ENCODE measurements at regions not wholly inside any gene's neighbourhood (a gene's known extent, or its start where the extent isn't known, plus 50 kb on each side); places are given as distances from the start of the nearest gene placed in this dataset.

DNA sequence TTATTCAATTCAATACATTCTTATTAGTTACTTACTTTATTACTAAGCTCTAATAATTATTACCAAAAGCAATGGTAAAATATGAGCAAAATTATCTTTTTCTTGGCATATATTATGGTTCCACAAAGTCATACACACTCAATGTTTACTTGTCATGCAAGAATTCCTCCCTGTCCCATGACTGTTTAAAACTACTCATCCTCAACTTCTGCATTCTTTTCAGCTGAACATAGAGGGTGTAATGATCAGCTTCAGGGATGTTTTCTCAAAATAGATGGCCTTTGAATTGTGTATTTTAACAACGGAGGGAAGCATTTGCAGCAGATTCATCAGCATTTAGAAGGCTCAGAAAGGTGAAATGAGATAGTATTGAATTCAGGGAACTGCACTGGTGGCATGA is 499.0 kb downstream of the RWDD3 start:
- in situ Hi-C loops (cut with HindIII; ENCODE audit: extremely low pct_ligation_motif_present, low pct_unique_long_range_greater_than_20kb), result no loop called here
- POLR2A ChIA-PET, result no interaction called here
- CTCF ChIA-PET (ENCODE audit: low intra/inter-chr PET ratio, low total read pairs), result no interaction called here
- Histone ChIP-seq H3K36me3 (replicated peaks in 1 of 2; ENCODE audit: control insufficient read depth in 1 of 2, insufficient read depth in 2 of 2, low read length in 2 of 2) (no peaks in the 10 kb centered on the region), H3K9me3 (ENCODE audit: low read length) (no peaks in the 10 kb centered on the region), H3K27me3 (ENCODE audit: control insufficient read depth in 1 of 2, insufficient read depth in 2 of 2, low read length in 2 of 2) (no peaks in the 10 kb centered on the region), H2AFZ (ENCODE audit: low read length) (no peak overlapping the region), H3K4me2 (ENCODE audit: low read depth, low read length) (no peak overlapping the region), H3K4me1 (ENCODE audit: insufficient read depth, low read length) (no peaks in the 10 kb centered on the region), H3K79me2 (ENCODE audit: insufficient read depth, low read length) (no peaks in the 10 kb centered on the region), H3K9ac (ENCODE audit: insufficient read depth, low read depth, low read length) (no peak overlapping the region), H4K20me1 (ENCODE audit: insufficient read depth, low read length) (no peaks in the 10 kb centered on the region), H3K27ac (ENCODE audit: extremely low read length, insufficient read depth, low read length) (no peak overlapping the region), H3K4me3 (replicated peaks in 1 of 3; ENCODE audit: insufficient read depth in 1 of 3, low read depth in 2 of 3, low read length in 3 of 3) (no peak overlapping the region)
- TF ChIP-seq ZNF629 (CRISPR knock-in tag; conservative IDR thresholded peaks at IDR 0.05) (no peak), FOXC1 (CRISPR knock-in tag; IDR thresholded peaks at IDR 0.05; ENCODE audit: borderline replicate concordance) (no peak), FOXP1 (IDR thresholded peaks at IDR 0.05) (no peak), FOXP1 (CRISPR knock-in tag; IDR thresholded peaks at IDR 0.05) (no peak), FLYWCH1 (CRISPR knock-in tag; IDR thresholded peaks at IDR 0.05) (no peak), ZNF660 (CRISPR knock-in tag; IDR thresholded peaks at IDR 0.05; ENCODE audit: borderline replicate concordance, low read depth) (no peak), PTBP1 (IDR thresholded peaks at IDR 0.05; ENCODE audit: low read depth, low read length, poor library complexity, severe bottlenecking) (no peak), ZNF496 (CRISPR knock-in tag; IDR thresholded peaks at IDR 0.05; ENCODE audit: insufficient replicate concordance) (no peak), KAT8 (CRISPR knock-in tag; IDR thresholded peaks at IDR 0.05) (no peak), ETV5 (CRISPR knock-in tag; IDR thresholded peaks at IDR 0.05; ENCODE audit: borderline replicate concordance) (no peak)
- no peak for FAIRE-seq
- intact Hi-C loops (cut with micrococcal nuclease; ENCODE audit: unreplicated experiment), result no loop called here
- no TSS peak for BruUV-seq (replicated peaks)
- WGBS (ENCODE audit: low lambda C conversion rate), result 4% methylated on average over 1 of the region's 1 CpG
- ATAC-seq, result no peak
- DNase-seq (ENCODE audit: low spot score), result no peak

GRCh38 chr1:95733671-95734070 is 499.7 kb downstream of the RWDD3 start:
- Histone ChIP-seq H2AFZ (ENCODE audit: low read length) (no peak overlapping the region), H3K9me3 (ENCODE audit: low read length) (no peaks in the 10 kb centered on the region), H3K36me3 (replicated peaks in 1 of 2; ENCODE audit: control insufficient read depth in 1 of 2, insufficient read depth in 2 of 2, low read length in 2 of 2) (no peaks in the 10 kb centered on the region), H3K9ac (ENCODE audit: insufficient read depth, low read depth, low read length) (no peak overlapping the region), H3K27me3 (ENCODE audit: control insufficient read depth in 1 of 2, insufficient read depth in 2 of 2, low read length in 2 of 2) (no peaks in the 10 kb centered on the region), H3K79me2 (ENCODE audit: insufficient read depth, low read length) (no peaks in the 10 kb centered on the region), H3K4me1 (ENCODE audit: insufficient read depth, low read length) (no peaks in the 10 kb centered on the region), H3K4me3 (replicated peaks in 1 of 3; ENCODE audit: insufficient read depth in 1 of 3, low read depth in 2 of 3, low read length in 3 of 3) (no peak overlapping the region), H3K4me2 (ENCODE audit: low read depth, low read length) (no peak overlapping the region), H4K20me1 (ENCODE audit: insufficient read depth, low read length) (no peaks in the 10 kb centered on the region), H3K27ac (ENCODE audit: extremely low read length, insufficient read depth, low read length) (no peak overlapping the region)
- in situ Hi-C loops (cut with HindIII; ENCODE audit: extremely low pct_ligation_motif_present, low pct_unique_long_range_greater_than_20kb), result no loop called here
- intact Hi-C loops (cut with micrococcal nuclease; ENCODE audit: unreplicated experiment), result no loop called here
- ChIA-PET CTCF (ENCODE audit: low intra/inter-chr PET ratio, low total read pairs) (no interaction called here), POLR2A (no interaction called here)
- TF ChIP-seq ZBTB42 (CRISPR knock-in tag; IDR thresholded peaks at IDR 0.05), result no peak
- no peak for TF ChIP-seq SSRP1 (CRISPR knock-in tag; IDR thresholded peaks at IDR 0.05)
- DNase-seq (ENCODE audit: low spot score), result no peak
- WGBS (ENCODE audit: low lambda C conversion rate), result 30% methylated on average over 6 of the region's 6 CpGs
- no peak for ATAC-seq
- BruUV-seq (replicated peaks), result no TSS peak
- FAIRE-seq, result no peak
